GM21723 (cell line): ENCODE measurements at regions not wholly inside any gene's neighbourhood (a gene's known extent, or its start where the extent isn't known, plus 50 kb on each side); places are given as distances from the start of the nearest gene placed in this dataset.

Experiments used
- ATAC-seq: cut with Tn5 transposase; IDR thresholded peaks from one replicate; pipeline ENCODE4 v1.9.1; 2021; ENCODE audit warnings: mild to moderate bottlenecking, moderate library complexity; ENCODE audit not compliant: unreplicated experiment

DNA sequence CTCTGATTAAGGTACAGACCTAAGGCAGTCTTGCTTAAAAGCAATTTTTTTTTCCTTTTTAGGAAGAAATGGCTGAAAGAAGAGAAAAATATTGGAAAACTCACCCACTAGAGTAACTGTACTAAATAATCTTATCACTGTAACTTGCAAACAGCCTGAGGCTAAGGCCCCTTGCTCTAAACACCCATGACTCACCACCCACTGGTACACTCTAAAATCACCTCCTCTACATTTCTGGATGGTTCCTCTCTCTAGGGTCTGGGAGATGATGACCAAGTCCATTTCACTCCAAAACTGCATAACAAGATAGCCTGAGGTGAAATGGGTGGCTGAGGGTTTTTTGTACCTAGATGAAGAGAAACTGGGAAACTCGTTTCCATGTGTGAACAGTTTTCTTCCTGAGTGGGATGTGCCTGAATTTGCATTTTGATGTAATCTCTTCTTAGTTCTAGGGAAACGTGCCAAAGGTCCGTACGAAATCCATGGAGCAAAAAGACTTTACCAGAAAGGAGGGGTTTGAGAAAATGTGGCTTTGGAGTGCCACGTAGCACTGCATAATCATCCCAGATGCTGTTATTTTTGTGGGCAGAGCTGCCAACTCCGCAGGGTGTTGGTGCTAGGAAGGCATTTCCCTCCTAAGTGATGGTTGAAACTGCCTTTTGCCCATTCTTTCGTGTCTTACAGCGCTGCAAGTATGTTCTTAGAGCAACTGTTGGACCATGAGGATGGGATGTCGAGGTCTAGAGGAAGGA lies 113.5 kb upstream of the C10orf90 start:
- ATAC-seq: no peak

DNA sequence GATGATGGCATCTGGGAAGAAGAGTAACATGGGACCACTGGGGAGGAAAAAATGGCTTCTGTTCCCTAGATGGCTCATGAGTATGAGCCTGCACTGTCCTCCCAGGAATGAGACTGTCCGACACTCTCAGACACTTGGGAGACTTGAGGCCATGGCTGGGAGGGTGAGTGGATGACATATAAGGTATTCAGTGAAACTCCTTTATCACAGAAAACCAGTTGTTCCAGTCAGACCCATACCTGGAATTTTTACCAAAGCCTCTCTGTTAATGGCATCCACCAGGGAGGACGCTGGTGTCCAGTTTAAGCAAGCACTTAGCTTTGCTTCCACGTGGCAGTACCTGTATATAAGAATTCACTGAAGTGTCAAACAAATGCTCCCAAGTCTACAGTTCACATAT lies 116.7 kb upstream of the C10orf90 start:
- ATAC-seq: no peak

DNA sequence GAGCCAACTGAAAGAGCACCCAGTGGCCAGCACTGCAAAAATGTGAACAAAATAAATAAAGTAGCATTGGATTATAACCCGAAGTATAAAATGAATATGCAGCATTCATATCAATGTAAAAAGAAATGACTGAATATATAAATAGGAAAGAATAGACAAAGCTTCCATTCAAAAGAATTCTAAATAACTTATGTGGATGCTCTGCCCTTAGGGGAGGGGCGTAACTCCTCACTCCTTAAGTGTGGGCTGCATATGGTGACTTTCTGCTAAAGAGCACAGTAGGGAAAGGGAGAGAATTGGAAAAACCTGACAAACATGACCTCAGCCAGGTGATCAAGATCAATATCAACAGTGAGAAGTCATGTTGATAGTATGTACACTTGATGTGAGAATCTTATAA lies 109.9 kb upstream of the DOCK1 start:
- ATAC-seq: no peak

DNA sequence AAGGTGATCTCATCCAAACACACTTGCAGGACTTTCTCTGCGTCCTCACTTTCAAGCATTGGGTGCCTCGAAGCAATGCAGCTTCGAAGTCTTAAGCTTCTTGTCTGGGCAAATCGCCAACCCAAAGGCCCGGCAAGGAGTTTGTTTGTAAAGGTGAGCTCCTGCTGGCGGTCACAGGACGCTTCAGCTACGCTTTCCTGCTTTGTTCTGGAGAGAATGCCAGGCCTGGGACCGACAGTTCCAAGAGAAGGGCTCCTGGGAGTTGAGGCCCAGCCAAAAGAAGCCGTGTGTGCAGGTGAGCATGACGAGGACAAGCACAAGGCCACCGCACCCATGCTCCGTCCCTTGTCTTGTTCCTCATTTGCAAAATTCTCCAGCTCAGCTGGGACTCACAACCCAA lies 106.6 kb upstream of the DOCK1 start:
- no peak for ATAC-seq

DNA sequence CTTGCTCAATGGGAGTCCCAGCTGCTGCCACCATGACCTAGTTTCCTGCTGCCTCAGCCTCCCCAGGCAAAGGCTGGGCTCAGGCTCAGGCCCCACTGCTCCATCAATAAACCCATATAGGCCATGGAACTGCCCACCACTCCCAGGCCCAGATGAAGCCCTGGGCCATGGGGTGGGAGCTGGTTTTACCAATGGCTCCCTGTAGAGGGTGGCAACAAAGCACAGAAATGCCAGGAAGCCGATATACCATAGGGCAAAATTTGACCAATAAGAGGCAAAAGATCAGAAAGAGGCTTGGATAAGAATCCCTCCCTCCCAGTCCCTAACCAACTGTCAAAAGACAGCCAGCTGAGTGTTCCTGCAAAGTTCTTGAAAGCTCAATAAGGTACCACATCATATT lies 101.8 kb upstream of the DOCK1 start:
- no peak for ATAC-seq

DNA sequence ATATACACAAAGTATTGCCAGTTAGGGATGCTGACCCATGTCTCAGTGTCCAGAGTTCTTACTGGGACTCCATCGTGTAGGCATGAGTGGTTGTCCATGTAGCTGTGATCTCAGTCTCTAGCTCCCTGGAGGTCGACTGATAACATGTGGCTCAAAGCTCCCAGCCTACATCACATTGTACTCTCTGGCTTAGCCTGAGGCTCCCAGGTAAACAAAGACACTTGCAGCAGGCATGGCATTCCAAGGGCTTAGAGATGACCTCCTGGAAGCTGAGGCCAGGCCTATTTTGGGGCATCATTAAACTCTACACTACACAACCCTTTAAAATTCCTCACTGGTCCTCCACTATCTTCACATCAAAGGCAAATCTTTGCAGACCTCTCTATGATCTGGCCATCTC lies 100.8 kb upstream of the DOCK1 start:
- ATAC-seq: no peak

DNA sequence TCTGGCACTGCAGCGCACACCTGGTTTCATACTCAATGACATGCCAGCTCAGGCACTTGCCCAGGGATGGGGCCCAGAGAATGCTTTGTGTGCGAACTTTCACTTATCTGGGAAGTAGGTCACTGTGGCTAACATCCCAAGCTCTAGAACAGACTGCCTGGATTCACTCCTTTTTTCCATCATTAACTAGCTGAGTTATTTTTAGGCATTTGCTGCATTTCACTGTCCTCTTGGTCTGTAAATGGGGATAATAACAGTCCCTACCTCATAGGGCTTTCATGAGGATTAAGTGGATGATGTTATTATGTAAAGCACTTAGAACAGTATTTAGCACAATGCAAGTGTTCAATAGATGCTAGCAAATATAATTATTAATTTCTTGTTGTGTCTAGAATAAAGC lies 98.7 kb upstream of the DOCK1 start:
- ATAC-seq: no peak

DNA sequence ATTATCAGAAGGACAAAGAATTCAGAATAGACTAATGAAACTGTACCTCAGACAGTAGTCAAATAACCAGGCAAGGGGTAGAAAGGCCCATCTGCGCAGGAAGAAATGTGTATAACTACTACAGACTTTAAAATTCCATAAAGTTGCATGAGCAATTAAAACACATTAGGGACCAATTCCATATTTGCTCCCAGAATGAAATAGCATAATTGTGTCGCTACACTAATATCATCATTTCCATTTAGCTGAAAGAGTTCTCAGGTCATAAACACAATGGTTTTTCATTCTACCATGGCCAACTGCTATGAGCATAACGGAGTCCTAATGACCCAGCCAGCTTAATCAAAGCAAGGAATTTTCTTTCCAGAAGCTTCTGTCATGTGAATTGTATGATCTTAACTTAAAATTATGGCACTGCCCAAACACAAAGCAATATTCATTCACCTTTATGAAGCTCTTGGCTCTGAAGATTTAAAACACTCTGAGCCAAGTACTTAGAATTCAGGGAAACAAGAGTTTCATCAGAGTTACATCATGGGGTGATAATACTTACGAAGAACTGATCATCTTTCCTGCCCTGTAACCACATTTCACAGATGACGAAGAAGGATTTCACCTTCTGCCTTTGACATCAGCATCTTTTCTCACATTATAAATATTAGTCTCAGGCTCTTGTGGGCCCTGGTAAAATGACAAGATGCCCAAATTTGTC lies 98.1 kb upstream of the DOCK1 start:
- no peak for ATAC-seq

DNA sequence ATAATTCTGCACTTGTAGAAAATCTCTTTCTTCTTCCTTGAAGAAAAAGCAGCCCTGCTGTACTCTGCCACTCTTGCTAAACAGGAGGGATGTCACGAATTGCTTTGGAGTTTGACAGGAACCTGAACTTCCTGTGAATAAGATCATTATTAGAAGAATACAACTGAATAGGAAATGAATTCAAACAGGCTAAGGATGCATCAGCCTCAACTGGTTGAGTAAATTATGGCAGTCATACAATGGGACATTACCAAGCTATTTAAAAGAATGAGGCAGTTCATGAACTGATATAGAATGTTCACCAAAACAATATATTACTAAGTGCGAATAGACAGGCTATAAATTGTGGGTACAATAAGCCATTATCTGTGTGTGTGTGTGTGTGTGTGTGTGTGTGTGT lies 97.1 kb upstream of the DOCK1 start:
- no peak for ATAC-seq

DNA sequence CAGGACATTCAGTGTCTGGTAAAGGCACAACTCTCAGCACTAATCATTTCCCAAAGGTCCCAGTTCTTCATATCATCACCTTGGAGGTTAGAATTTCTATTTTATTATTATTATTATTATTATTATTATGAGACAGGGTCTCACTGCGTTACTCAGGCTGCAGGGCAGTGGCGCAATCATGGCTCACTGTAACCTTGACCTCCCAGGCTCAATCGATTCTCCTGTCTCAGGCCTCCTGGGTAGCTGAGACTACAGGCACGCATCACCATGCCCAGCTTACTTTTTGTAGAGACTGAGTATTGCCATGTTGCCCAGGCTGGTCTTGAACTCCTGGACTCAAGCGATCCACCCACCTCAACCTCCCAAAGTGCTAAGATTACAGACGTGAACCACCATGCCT lies 91.8 kb upstream of the DOCK1 start:
- no peak for ATAC-seq

DNA sequence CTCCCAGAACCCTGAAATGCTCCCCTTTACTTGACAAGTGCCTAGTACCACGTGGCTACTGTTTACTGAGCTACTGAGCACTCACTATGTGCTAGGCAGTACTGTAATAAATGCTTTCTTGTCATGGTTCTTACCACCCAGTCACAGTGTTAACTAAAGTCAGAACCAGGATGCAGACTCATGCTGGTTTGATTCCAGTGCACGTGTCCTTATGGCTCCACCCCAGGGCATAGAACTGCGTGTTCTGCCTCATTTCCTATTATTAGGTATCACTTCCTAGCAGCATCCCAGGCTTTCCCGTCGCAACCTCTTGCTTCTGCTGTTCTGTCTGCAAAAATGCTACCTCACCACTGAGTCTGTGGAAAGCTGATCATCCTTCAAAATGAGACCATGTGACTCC lies 71.7 kb upstream of the DOCK1 start:
- ATAC-seq: no peak

DNA sequence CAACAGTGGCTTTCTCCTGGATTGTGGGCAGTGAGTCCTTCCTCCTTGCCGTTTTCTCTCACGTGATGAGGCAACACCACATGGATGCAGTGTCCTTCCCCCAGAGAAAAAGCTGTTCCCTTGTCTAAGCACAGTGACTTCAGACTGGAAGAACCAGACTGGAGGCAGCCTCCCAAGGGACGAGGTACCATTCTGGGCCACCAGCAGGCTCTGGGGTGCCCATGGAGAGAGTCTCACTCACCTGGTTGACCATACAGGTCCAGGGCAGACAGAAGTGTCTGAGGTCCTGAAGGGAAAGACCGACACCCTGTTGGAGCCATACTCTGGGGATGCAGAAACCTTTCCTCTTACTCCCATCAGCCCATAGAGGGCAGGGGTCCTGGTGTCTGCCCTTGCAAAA lies 69.2 kb upstream of the DOCK1 start:
- ATAC-seq: no peak

DNA sequence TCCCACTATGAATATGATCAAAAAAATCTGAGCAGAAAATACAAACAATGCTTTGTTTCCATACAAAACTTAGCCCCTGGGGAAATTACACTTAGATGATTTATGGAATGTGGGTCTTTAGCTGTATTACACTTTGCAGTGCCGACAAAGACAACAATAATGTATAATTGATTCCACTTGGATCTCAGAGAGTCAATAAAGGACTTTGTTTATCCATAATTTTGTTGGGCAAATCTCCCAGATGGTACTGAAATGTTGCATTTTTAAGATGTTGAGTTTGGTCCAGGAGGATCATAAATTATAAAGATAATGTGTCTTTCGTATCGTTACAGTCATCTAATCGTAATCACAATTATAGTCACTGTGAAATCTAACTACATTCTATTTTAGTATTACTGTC lies 66.9 kb upstream of the DOCK1 start:
- ATAC-seq: no peak

DNA sequence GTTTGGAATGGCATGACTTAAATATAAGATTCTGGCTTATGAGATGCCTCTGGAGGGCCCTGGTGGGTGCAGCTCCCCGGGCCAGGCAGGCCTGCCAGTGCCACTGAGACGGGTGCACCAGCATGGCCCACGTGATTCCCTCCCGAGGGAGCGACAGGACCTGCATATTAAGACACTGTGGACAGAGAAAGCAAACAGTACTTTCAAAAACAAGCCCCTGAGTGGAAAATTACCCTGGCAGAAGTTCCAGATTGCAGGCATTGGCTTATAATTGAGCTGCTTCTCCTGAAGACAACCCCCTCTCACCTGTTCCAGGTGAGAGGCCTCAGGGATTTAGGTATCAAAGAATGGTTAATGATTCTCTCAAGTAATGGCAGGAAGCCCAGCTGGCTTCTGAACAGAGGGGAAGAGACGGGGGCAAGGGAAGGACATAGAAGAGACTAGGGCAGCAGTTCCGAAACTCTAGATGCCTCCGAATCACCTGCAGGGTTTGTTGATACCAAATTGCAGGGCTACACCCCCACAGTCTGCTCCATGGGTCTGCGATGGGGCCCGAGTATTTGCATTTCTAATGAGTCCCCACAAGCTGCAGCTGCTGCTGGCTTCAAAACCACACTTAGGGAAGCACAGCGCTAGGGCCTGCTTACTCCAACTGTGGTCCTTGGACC lies 66.0 kb upstream of the DOCK1 start:
- no peak for ATAC-seq

DNA sequence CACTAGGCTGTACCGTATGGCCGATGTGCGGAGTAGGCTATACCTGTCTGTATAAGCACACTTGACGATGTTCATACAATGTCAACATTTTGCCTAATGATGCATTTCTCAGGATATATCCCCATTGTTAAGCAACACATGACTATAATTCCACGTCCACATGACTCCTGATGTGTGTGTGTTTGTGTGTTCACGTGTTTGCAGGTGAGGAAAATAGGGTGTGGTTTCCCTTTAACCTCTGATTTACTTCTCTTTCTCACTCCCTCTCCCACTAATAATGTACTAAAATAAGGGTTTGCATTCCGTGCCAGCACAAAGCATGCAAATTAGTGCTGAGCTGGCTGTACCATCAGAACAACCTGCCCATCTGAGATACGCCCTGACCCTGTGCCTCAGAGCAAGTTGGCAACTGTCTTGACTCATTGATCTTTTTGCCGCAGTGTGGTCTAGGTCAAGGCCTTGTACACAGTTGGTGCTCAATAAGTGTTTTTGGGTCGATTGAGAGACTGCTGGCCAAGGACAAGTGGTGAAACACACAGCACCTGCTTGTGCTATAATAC lies 64.6 kb upstream of the DOCK1 start:
- no peak for ATAC-seq

DNA sequence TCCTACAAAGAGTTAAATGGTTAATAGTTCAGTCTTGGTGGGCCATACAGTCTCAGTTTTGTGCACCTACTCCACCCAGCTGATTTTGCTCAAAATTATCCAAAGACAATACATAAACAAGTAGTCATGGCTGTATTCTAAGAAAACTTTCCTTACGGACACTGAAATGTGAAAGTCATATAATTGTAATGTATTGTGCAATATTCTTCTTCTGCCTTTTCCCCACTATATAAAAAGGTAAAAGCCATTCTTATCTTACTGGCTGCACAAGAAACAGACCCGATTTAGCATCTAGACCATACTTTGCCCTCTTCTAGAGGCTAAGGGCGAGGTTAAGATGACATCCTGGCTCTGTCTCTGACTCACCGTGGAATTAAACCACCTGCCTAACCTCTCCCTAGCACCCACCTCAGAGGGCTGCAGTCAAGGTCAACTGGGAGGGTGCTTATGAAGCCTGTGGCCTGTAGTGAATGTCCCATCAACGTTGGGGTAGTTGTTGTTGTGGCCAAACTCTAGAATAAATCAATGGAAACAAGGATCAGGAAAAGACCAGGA lies 63.8 kb upstream of the DOCK1 start:
- ATAC-seq: no peak

DNA sequence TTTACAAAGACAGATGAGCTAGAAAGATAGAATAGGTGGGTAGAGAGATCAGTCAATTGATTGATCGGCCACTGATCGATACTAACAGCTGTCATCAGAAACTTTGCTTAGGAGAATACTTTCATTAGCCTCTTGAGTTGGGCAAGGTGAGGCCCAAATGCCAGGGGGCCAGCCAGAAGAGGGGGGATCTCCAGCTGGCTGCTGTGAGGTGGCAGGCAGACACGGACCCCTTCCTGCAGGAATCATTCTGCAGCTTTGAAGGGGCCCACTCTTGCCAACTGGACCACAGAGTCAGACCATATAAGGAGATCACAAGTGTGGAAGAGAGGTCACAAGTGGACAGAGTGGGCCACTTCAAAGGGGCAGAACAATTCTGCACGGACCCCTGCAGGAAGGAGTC lies 62.9 kb upstream of the DOCK1 start:
- no peak for ATAC-seq

DNA sequence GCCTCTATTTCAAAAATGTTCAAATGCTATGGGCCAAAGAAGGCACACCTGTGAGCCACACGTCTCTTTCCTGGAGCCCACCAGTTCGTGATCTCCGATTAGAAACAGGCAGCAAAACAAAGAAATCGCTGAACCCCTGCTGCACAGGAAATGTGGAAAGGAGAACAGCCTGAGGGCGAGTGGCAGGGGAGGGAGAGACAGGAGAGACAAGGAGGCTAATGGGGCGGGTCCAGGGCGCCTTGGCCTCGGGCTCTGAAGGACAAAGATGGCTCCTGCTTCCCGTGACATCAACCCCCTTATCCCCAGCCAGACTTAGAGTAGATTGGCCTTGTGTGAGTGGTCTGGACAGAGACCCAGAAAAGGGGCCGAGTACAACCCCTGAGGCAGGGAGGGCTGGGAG lies 62.4 kb upstream of the DOCK1 start:
- ATAC-seq: no peak

DNA sequence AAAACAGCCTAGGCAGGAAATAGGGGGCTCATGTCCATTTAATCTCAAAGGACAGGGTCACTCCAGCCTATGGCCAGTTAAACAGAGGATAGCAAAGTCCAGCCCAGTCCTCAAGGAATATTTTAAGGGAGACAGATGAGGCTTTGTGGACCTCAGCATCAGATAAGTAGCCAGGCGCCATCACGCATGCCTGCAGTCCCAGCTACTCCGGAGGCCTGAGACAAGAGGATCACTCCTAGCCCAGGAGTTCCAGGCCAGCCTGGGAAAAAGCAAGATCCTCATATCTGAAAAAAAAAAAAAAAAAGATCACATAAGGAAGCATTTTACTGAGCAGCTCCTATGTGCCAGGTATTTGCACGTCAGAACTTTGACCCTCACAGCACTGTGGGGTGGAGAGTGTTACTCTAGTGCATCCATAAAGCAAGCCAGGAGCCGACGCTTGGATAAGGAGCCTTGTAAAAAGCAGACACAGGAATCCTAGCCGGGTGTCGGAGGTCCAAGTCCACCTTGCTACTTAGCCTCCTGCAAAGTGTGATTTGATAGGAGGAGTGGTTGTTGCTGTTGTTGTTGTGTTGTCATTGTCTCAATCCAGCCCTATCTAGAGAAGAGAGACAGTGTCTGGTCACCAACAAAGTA lies 61.8 kb upstream of the DOCK1 start:
- ATAC-seq: no peak

DNA sequence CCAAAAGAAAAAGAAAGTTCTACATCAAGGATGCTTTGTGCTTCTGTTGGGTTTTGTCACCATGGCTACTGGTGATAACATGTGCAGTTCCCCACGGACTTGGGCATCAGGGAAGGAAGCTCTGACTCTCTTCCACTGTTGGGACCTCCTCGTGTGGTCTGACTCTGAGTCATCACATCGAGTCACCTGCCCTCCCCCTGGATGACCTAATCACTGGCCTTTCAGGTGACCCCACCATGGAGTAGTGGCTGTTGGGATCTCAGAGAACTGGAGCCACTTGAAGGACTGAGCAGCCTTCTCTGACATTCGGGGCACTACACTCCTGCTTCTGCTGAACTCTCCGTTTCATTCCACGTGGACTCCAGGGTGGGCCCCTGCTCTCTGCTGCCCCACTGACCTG lies 60.8 kb upstream of the DOCK1 start:
- no peak for ATAC-seq

DNA sequence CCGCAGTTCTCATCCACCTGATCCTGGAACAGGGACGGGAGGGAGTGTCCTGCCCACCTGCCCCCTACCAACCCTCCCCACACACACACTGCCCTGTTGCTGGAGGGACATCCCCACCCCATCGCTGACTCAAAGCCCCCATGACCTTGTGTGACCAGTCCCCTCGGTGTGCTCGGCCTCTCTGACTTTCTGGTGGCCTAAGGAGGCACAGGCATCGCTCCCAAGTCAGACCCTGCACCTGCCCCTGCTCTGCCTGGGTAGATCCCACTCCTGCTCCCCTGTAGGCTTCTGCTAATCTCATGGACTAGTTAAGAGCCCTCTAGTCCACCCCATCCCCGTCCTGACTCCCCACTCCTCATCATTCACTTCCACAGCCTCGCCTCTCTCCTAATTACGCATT lies 58.8 kb upstream of the DOCK1 start:
- no peak for ATAC-seq
